Mesenchymal stem cell (in vitro differentiated cells and primary cell): ENCODE measurements at regions not wholly inside any gene's neighbourhood (a gene's known extent, or its start where the extent isn't known, plus 50 kb on each side); places are given as distances from the start of the nearest gene placed in this dataset.

ENCODE experiments used
- DNase-seq: peaks from one replicate; pipeline ENCODE4 v3.0.0-alpha.2; 2013
- H2AFZ ChIP-seq: one replicate; pipeline ENCODE4 v1.6.1; 2013; ENCODE audit warnings: low read depth, mild to moderate bottlenecking, control low read depth, inconsistent platforms, low read length, moderate library complexity
- H2AK5ac ChIP-seq: 2 replicates; pipeline ENCODE4 v1.6.1; 2013; ENCODE audit warnings: low read length, moderate library complexity, mild to moderate bottlenecking, inconsistent platforms; ENCODE audit not compliant: severe bottlenecking
- H2BK120ac ChIP-seq: one replicate; pipeline ENCODE4 v1.6.1; 2013; ENCODE audit warnings: low read depth, mild to moderate bottlenecking, inconsistent platforms, low read length, moderate library complexity
- H2BK12ac ChIP-seq, 2 experiments: one replicate each; pipeline ENCODE4 v1.6.1; 2013; ENCODE audit warnings: inconsistent platforms in 2 of 2, low read length in 2 of 2, mild to moderate bottlenecking in 2 of 2, moderate library complexity in 2 of 2, control low read depth in 1 of 2
- H2BK15ac ChIP-seq: one replicate; pipeline ENCODE4 v1.6.1; 2013; ENCODE audit warnings: mild to moderate bottlenecking, low read depth, inconsistent platforms; ENCODE audit not compliant: poor library complexity, severe bottlenecking
- H2BK5ac ChIP-seq: 2 replicates; pipeline ENCODE4 v1.6.1; 2013; ENCODE audit warnings: low read depth, mild to moderate bottlenecking, low read length, control low read depth, inconsistent platforms; ENCODE audit not compliant: poor library complexity, severe bottlenecking
- H3K14ac ChIP-seq, 2 experiments: one replicate each; pipeline ENCODE4 v1.6.1; 2013; ENCODE audit warnings: inconsistent platforms in 2 of 2, low read length in 2 of 2, control low read depth in 1 of 2, mild to moderate bottlenecking in 1 of 2, moderate library complexity in 1 of 2
- H3K18ac ChIP-seq, 2 experiments: one replicate each; pipeline ENCODE4 v1.6.1; 2013; ENCODE audit warnings: inconsistent platforms in 2 of 2, low read length in 2 of 2, control low read depth in 1 of 2, low read depth in 1 of 2, mild to moderate bottlenecking in 1 of 2
- H3K23ac ChIP-seq, 2 experiments: one replicate each; pipeline ENCODE4 v1.6.1; 2013; ENCODE audit warnings: inconsistent platforms in 2 of 2, low read length in 2 of 2, mild to moderate bottlenecking in 2 of 2, moderate library complexity in 2 of 2, control low read depth in 1 of 2
- H3K27ac ChIP-seq: 2 replicates; pipeline ENCODE4 v1.5.1; 2013; ENCODE audit warnings: mild to moderate bottlenecking, moderate library complexity, low read length, control low read depth, inconsistent platforms; ENCODE audit not compliant: poor library complexity, severe bottlenecking
- H3K27me3 ChIP-seq, 2 experiments: 2 replicates each; pipeline versions ENCODE4 v1.6.1 to v1.7.0; 2013; ENCODE audit warnings: low read length in 2 of 2, mild to moderate bottlenecking in 2 of 2, moderate library complexity in 2 of 2, control low read depth in 1 of 2, inconsistent platforms in 1 of 2; ENCODE audit not compliant: control insufficient read depth in 1 of 2, insufficient read depth in 1 of 2
- H3K36me3 ChIP-seq, 2 experiments: 2 replicates each; pipeline versions ENCODE4 v1.6.1 to v1.7.0; 2013; ENCODE audit warnings: low read length in 2 of 2, control low read depth in 1 of 2, inconsistent platforms in 1 of 2, low read depth in 1 of 2, mild to moderate bottlenecking in 1 of 2; ENCODE audit not compliant: insufficient read depth in 2 of 2, control insufficient read depth in 1 of 2
- H3K4ac ChIP-seq, 2 experiments: one replicate each; pipeline ENCODE4 v1.6.1; 2013; ENCODE audit warnings: inconsistent platforms in 2 of 2, low read length in 2 of 2, mild to moderate bottlenecking in 2 of 2, moderate library complexity in 2 of 2, control low read depth in 1 of 2, low read depth in 1 of 2
- H3K4me1 ChIP-seq: 2 replicates; pipeline ENCODE4 v1.6.1; 2013; ENCODE audit warnings: low read depth, low read length, control low read depth; ENCODE audit not compliant: control insufficient read depth, insufficient read depth
- H3K4me2 ChIP-seq: 2 replicates; pipeline ENCODE4 v1.6.1; 2013; ENCODE audit warnings: low read length, mild to moderate bottlenecking, inconsistent platforms; ENCODE audit not compliant: poor library complexity, severe bottlenecking
- H3K4me3 ChIP-seq, 2 experiments: 2 replicates each; pipeline versions ENCODE4 v1.5.1 to v1.7.0; 2013; ENCODE audit warnings: low read length in 2 of 2, mild to moderate bottlenecking in 2 of 2, control low read depth in 1 of 2, low read depth in 1 of 2; ENCODE audit not compliant: insufficient read depth in 1 of 2
- H3K79me1 ChIP-seq: replicated peaks from 2 replicates; pipeline ENCODE4 v1.6.1; 2013; ENCODE audit warnings: mild to moderate bottlenecking, control low read depth, low read length, inconsistent platforms; ENCODE audit not compliant: poor library complexity, severe bottlenecking
- H3K9ac ChIP-seq: 2 replicates; pipeline ENCODE4 v1.7.0; 2013; ENCODE audit warnings: mild to moderate bottlenecking, low read length, moderate library complexity
- H3K9me3 ChIP-seq: 2 replicates; pipeline ENCODE4 v1.7.0; 2013; ENCODE audit warnings: mild to moderate bottlenecking, low read length; ENCODE audit not compliant: control insufficient read depth
- H4K8ac ChIP-seq: one replicate; pipeline ENCODE4 v1.6.1; 2013; ENCODE audit warnings: inconsistent platforms, mild to moderate bottlenecking, low read length, moderate library complexity
- H4K91ac ChIP-seq: one replicate; pipeline ENCODE4 v1.6.1; 2013; ENCODE audit warnings: mild to moderate bottlenecking, low read length, inconsistent platforms
- WGBS: methylation state at CpG from one replicate; pipeline ENCODE4 v1.1.7; 2013; ENCODE audit warnings: mixed read lengths; 5-methylcytosine and 5-hydroxymethylcytosine counted together

- H3K79me1 ChIP-seq = no peaks in the 10 kb centered on the region
- H3K27me3 ChIP-seq = peaks cover 0 to 73% of the 10 kb centered on the region in 2 experiments
- no peak overlapping the region for H2AK5ac ChIP-seq
- no peak overlapping the region for H3K4me3 ChIP-seq
- no peaks in the 10 kb centered on the region for H3K36me3 ChIP-seq
- no peak overlapping the region for H2AFZ ChIP-seq
- no peaks in the 10 kb centered on the region for H3K4me1 ChIP-seq
- no peak for DNase-seq
- H3K27ac ChIP-seq = no peak overlapping the region
- no peak overlapping the region for H3K9ac ChIP-seq
- no peak overlapping the region for H3K4me2 ChIP-seq
- H3K9me3 ChIP-seq = peaks cover 6% of the 10 kb centered on the region
- 78% methylated on average over 7 of the region's 7 CpGs for WGBS
- H4K8ac ChIP-seq = no peak overlapping the region
- no peak overlapping the region for H3K4ac ChIP-seq
- H3K18ac ChIP-seq = no peak overlapping the region
- no peak overlapping the region for H2BK120ac ChIP-seq
- H2BK5ac ChIP-seq = no peak overlapping the region
- no peak overlapping the region for H3K23ac ChIP-seq
- H4K91ac ChIP-seq = no peak overlapping the region
- no peak overlapping the region for H2BK15ac ChIP-seq
- no peak overlapping the region for H2BK12ac ChIP-seq
- H3K14ac ChIP-seq = no peak overlapping the region
Observed at GRCh38 chr2:240288087-240288521, 147.4 kb upstream of the GPC1 start.

- 82% methylated on average over 30 of the region's 30 CpGs for WGBS
- no peaks in the 10 kb centered on the region for H3K36me3 ChIP-seq
- H2AK5ac ChIP-seq = no peak overlapping the region
- DNase-seq = no peak
- H2AFZ ChIP-seq = no peak overlapping the region
- H4K91ac ChIP-seq = peak overlapping the region; percentile 29
- H2BK120ac ChIP-seq = no peak overlapping the region
- H3K4me3 ChIP-seq = no peak overlapping the region
- peaks cover 0 to 74% of the 10 kb centered on the region in 2 experiments for H3K27me3 ChIP-seq
- H3K4ac ChIP-seq = no peak overlapping the region
- H2BK15ac ChIP-seq = no peak overlapping the region
- H4K8ac ChIP-seq = no peak overlapping the region
- no peak overlapping the region for H3K4me2 ChIP-seq
- H3K9me3 ChIP-seq = no peaks in the 10 kb centered on the region
- H3K23ac ChIP-seq = no peak overlapping the region
- no peaks in the 10 kb centered on the region for H3K79me1 ChIP-seq
- no peak overlapping the region for H3K18ac ChIP-seq
- no peak overlapping the region for H2BK5ac ChIP-seq
- H3K14ac ChIP-seq = no peak overlapping the region
- H3K27ac ChIP-seq = no peak overlapping the region
- no peaks in the 10 kb centered on the region for H3K4me1 ChIP-seq
- H3K9ac ChIP-seq = no peak overlapping the region
- H2BK12ac ChIP-seq = no peak overlapping the region
Observed at GRCh38 chr2:240289701-240290431, 145.6 kb upstream of the GPC1 start.

DNA sequence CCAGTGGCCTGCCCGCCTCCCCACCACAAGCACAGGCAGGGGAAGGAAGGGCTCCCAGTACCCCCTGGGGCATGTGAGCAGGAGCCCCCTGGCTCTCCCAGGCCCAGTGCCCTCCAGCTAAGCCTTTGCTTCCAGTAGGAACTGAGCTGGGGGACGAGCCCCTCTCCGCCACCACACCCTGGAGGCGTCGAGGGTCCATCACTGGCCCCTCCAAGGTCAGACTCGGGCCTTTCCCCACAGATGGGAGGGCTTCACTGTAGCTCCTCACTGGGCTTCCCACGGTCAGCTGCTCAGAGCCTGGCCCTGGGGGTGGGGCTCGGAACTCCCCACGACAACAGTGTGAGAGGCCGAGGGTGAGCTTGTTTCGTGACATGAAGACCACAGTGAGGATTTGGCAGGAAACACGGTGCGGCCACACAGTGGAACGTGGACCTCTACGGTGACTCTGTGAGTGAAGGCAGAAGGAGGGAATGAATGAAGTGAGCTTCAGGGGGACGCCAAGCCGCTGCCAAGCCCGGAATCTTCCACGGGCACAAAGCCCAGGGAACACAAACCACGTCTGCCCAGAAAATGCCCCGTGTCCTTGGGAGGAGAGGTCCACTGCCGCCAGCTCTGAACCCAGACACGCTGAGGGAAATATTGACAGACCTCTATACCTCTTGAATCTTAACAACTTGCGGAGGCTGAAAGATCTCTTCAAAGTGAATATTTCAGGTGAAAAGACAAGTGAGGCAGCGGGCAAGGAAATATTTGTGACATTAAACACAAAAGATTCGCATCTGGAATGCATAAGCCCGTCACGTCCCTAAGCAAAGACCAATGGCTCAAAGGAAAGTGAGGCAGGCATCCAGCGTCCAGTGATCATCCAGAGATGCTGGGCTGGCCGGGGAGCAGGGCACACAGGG lies 144.8 kb upstream of the GPC1 start:
- no peak for DNase-seq
- Histone ChIP-seq H3K4me3 (no peak overlapping the region), H3K4ac (no peak overlapping the region), H4K8ac (no peak overlapping the region), H3K14ac (no peak overlapping the region), H3K9ac (no peak overlapping the region), H4K91ac (peak overlapping the region; percentile 29), H2AK5ac (no peak overlapping the region), H3K23ac (no peak overlapping the region), H3K36me3 (no peaks in the 10 kb centered on the region), H3K4me2 (no peak overlapping the region), H3K79me1 (no peaks in the 10 kb centered on the region), H3K9me3 (no peaks in the 10 kb centered on the region), H2BK5ac (no peak overlapping the region), H3K27me3 (peaks cover 0 to 74% of the 10 kb centered on the region in 2 experiments), H3K4me1 (no peaks in the 10 kb centered on the region), H3K27ac (no peak overlapping the region), H3K18ac (no peak overlapping the region), H2BK12ac (no peak overlapping the region), H2AFZ (no peak overlapping the region), H2BK15ac (no peak overlapping the region), H2BK120ac (no peak overlapping the region)
- 86% methylated on average over 30 of the region's 30 CpGs for WGBS

DNA sequence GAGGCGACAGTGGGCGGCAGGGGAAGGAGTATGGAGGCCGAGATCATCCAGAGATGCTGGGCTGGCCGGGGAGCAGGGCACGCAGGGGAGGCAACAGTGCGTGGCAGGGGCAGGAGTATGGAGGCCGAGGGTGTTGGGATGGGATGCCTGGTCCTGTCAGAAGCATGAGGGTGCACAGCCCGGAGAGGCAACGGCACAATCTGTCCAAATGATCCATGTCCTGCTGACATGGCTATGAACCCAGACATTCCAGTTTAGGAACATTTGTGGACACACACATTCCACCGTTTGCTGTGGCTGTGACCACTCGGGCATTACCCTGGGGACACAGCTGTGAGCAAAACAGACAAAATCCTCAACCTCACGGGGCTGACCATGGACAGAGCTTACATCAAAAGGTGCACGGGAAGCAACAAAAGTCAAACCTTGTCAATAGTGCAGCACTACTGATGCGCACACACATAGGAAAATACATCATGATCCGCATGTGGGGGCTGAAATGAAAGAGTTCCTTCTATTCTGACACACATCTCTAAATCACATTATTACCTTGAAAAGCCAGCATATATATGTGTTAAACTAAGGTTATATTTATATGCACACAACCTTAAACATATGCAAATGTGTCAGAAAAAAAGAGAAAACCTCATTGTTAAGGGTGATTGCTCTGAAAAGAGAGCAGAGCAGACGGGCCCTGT lies 144.0 kb upstream of the GPC1 start:
- Histone ChIP-seq H4K8ac (no peak overlapping the region), H3K4me3 (no peak overlapping the region), H3K27ac (no peak overlapping the region), H3K9me3 (no peaks in the 10 kb centered on the region), H3K18ac (no peak overlapping the region), H2BK5ac (no peak overlapping the region), H3K14ac (no peak overlapping the region), H3K36me3 (no peaks in the 10 kb centered on the region), H3K4ac (no peak overlapping the region), H3K27me3 (peaks cover 0 to 67% of the 10 kb centered on the region in 2 experiments), H2BK120ac (no peak overlapping the region), H4K91ac (no peak overlapping the region), H3K23ac (no peak overlapping the region), H2AK5ac (no peak overlapping the region), H3K4me2 (no peak overlapping the region), H2BK12ac (no peak overlapping the region), H2AFZ (no peak overlapping the region), H2BK15ac (no peak overlapping the region), H3K4me1 (no peaks in the 10 kb centered on the region), H3K79me1 (no peaks in the 10 kb centered on the region), H3K9ac (no peak overlapping the region)
- WGBS = 74% methylated on average over 16 of the region's 16 CpGs
- DNase-seq = no peak
